ENCODE measurements at regions not wholly inside any gene's neighbourhood (a gene's known extent, or its start where the extent isn't known, plus 50 kb on each side); places are given as distances from the start of the nearest gene placed in this dataset.

GRCh38 chr5:75952291-75952690 is 130.9 kb upstream of the SV2C start:
- intact Hi-C loops (cut with micrococcal nuclease) = no loop called here

GRCh38 chr5:75951716-75952115 is 131.5 kb upstream of the SV2C start:
- intact Hi-C loops (cut with micrococcal nuclease) = no loop called here
- ATAC-seq = no peak
- no peak for DNase-seq

More at GRCh38 chr5:75952291-75952690, 130.9 kb upstream of the SV2C start:
- DNase-seq = no peak
- no peak for ATAC-seq

- intact Hi-C loops (cut with micrococcal nuclease) = no loop called here
- no peak for DNase-seq
- ATAC-seq = no peak
These were observed 132.0 kb upstream of the SV2C start for GRCh38 chr5:75951158-75951557.

- ATAC-seq (no peak), DNase-seq (no peak)
- intact Hi-C loops (cut with micrococcal nuclease) = no loop called here
These were observed 134.7 kb upstream of the SV2C start for GRCh38 chr5:75948438-75948837.

GRCh38 chr5:75940418-75940817 is 142.8 kb upstream of the SV2C start:
- intact Hi-C loops (cut with micrococcal nuclease) = no loop called here
- ATAC-seq (no peak), DNase-seq (no peak)

GRCh38 chr5:75935572-75935971 is 147.6 kb upstream of the SV2C start:
- no peak for DNase-seq
- intact Hi-C loops (cut with micrococcal nuclease) = no loop called here
- no peak for ATAC-seq

GRCh38 chr5:75933489-75933888 is 149.7 kb upstream of the SV2C start:
- no peak for DNase-seq
- no peak for ATAC-seq
- intact Hi-C loops (cut with micrococcal nuclease) = no loop called here

- ATAC-seq = no peak
- DNase-seq = no peak
- intact Hi-C loops (cut with micrococcal nuclease) = no loop called here
These were observed 152.0 kb upstream of the SV2C start for GRCh38 chr5:75931175-75931574.

GRCh38 chr5:75928992-75929391 is 154.2 kb upstream of the SV2C start:
- DNase-seq (no peak), ATAC-seq (no peak)
- intact Hi-C loops (cut with micrococcal nuclease) = no loop called here

GRCh38 chr5:75922480-75922879 is 160.7 kb upstream of the SV2C start:
- intact Hi-C loops (cut with micrococcal nuclease) = no loop called here
- ATAC-seq = no peak
- no peak for DNase-seq

- DNase-seq = no peak
- no peak for ATAC-seq
- intact Hi-C loops (cut with micrococcal nuclease) = no loop called here
These were observed 162.2 kb upstream of the SV2C start for GRCh38 chr5:75921011-75921410.

GRCh38 chr5:75916144-75916543 is 167.0 kb upstream of the SV2C start:
- intact Hi-C loops (cut with micrococcal nuclease) = no loop called here
- no peak for ATAC-seq

GRCh38 chr5:75909223-75909622 is 174.0 kb upstream of the SV2C start:
- intact Hi-C loops (cut with micrococcal nuclease) = no loop called here

More at GRCh38 chr5:75916144-75916543, 167.0 kb upstream of the SV2C start:
- DNase-seq = no peak

GRCh38 chr5:75907651-75908050 is 175.5 kb upstream of the SV2C start:
- intact Hi-C loops (cut with micrococcal nuclease) = no loop called here
- DNase-seq = no peak
- no peak for ATAC-seq

More at GRCh38 chr5:75909223-75909622, 174.0 kb upstream of the SV2C start:
- ATAC-seq (no peak), DNase-seq (no peak)

- no peak for DNase-seq
- ATAC-seq = no peak
- intact Hi-C loops (cut with micrococcal nuclease) = no loop called here
These were observed 177.2 kb upstream of the POC5 start for GRCh38 chr5:75894482-75894881.

GRCh38 chr5:75891736-75892135 is 174.5 kb upstream of the POC5 start:
- no peak for ATAC-seq
- intact Hi-C loops (cut with micrococcal nuclease) = no loop called here

GRCh38 chr5:75891020-75891419 is 173.8 kb upstream of the POC5 start:
- intact Hi-C loops (cut with micrococcal nuclease) = no loop called here
- DNase-seq = no peak
- no peak for ATAC-seq

More at GRCh38 chr5:75891736-75892135, 174.5 kb upstream of the POC5 start:
- no peak for DNase-seq

GRCh38 chr5:75890546-75890945 is 173.3 kb upstream of the POC5 start:
- DNase-seq (no peak), ATAC-seq (no peak)
- intact Hi-C loops (cut with micrococcal nuclease) = no loop called here

- DNase-seq (no peak), ATAC-seq (no peak)
- intact Hi-C loops (cut with micrococcal nuclease) = no loop called here
These were observed 169.5 kb upstream of the POC5 start for GRCh38 chr5:75886706-75887105.

GRCh38 chr5:75885849-75886596 is 168.8 kb upstream of the POC5 start:
- intact Hi-C loops (cut with micrococcal nuclease) = no loop called here

GRCh38 chr5:75885321-75885720 is 168.1 kb upstream of the POC5 start:
- DNase-seq = no peak
- intact Hi-C loops (cut with micrococcal nuclease) = no loop called here
- ATAC-seq = no peak

More at GRCh38 chr5:75885849-75886596, 168.8 kb upstream of the POC5 start:
- DNase-seq = no peak
- no peak for ATAC-seq
